Osteoblast (primary cell): ENCODE measurements at regions not wholly inside any gene's neighbourhood (a gene's known extent, or its start where the extent isn't known, plus 50 kb on each side); places are given as distances from the start of the nearest gene placed in this dataset.
A peak's percentile ranks its signal among the peaks of the same experiment; 100 is the strongest.
"Not testable (repeated sequence)": the region's sequence is repeated elsewhere in the genome, so short reads cannot be mapped to it uniquely, and the experiment has no call there.

Experiments
- DNase-seq: peaks from one replicate; pipeline ENCODE4 v3.0.0; 2011; ENCODE audit warnings: low spot score, mixed read lengths; ENCODE audit not compliant: insufficient read length; ENCODE audit errors: missing footprints
- H2AFZ ChIP-seq: 2 replicates; pipeline ENCODE4 v1.6.0; 2011; ENCODE audit warnings: mild to moderate bottlenecking, low read length
- H3K27ac ChIP-seq: 2 replicates; pipeline ENCODE4 v1.5.1; 2011; ENCODE audit warnings: mild to moderate bottlenecking, low read depth, low read length, moderate library complexity
- H3K27me3 ChIP-seq: 2 replicates; pipeline ENCODE4 v1.6.0; 2012; ENCODE audit warnings: mild to moderate bottlenecking, control low read depth, inconsistent platforms, low read length, moderate library complexity; ENCODE audit not compliant: insufficient read depth
- H3K36me3 ChIP-seq: 2 replicates; pipeline ENCODE4 v1.5.1; 2011; ENCODE audit warnings: mild to moderate bottlenecking, low read length, control low read depth, moderate library complexity; ENCODE audit not compliant: insufficient read depth
- H3K4me1 ChIP-seq: 2 replicates; pipeline ENCODE4 v1.5.1; 2011; ENCODE audit warnings: mild to moderate bottlenecking, low read length, control low read depth, moderate library complexity; ENCODE audit not compliant: insufficient read depth
- H3K4me2 ChIP-seq: 2 replicates; pipeline ENCODE4 v1.6.0; 2011; ENCODE audit warnings: mild to moderate bottlenecking, low read length; ENCODE audit not compliant: insufficient read depth
- H3K4me3 ChIP-seq: fragments of 200-600 bp; sonication (generic); 3 replicates; pipeline ENCODE4 v1.5.1; 2012; ENCODE audit warnings: mild to moderate bottlenecking, low read length, inconsistent platforms; ENCODE audit not compliant: insufficient read depth
- H3K79me2 ChIP-seq: 2 replicates; pipeline ENCODE4 v1.6.0; 2012; ENCODE audit warnings: mild to moderate bottlenecking, low read length, control low read depth, inconsistent platforms; ENCODE audit not compliant: insufficient read depth
- H3K9me3 ChIP-seq: 2 replicates; pipeline ENCODE4 v1.5.1; 2011; ENCODE audit warnings: low read depth, low read length, control low read depth
- H4K20me1 ChIP-seq: 2 replicates; pipeline ENCODE4 v1.6.0; 2012; ENCODE audit warnings: mild to moderate bottlenecking, low read length, control low read depth; ENCODE audit not compliant: insufficient read depth
- CTCF ChIP-seq: IDR thresholded peaks from 2 replicates; pipeline ENCODE4 v1.5.1; 2011; ENCODE audit warnings: mild to moderate bottlenecking, low read depth, low read length, moderate library complexity; ENCODE audit errors: extremely low read depth

- no peak overlapping the region for H3K4me3 ChIP-seq
- H3K4me2 ChIP-seq: no peak overlapping the region
- no peaks in the 10 kb centered on the region for H3K27me3 ChIP-seq
- no peak for DNase-seq
- no peaks in the 10 kb centered on the region for H3K36me3 ChIP-seq
- no peak for TF ChIP-seq CTCF
- no peak overlapping the region for H2AFZ ChIP-seq
- no peaks in the 10 kb centered on the region for H4K20me1 ChIP-seq
- no peaks in the 10 kb centered on the region for H3K9me3 ChIP-seq
- H3K27ac ChIP-seq: no peak overlapping the region
- H3K79me2 ChIP-seq: no peaks in the 10 kb centered on the region
- H3K4me1 ChIP-seq: no peaks in the 10 kb centered on the region
Observed at GRCh38 chr10:25867321-25867720, 66.7 kb upstream of the MYO3A start.

- no peak for DNase-seq
- H3K4me1 ChIP-seq: no peaks in the 10 kb centered on the region
- no peaks in the 10 kb centered on the region for H4K20me1 ChIP-seq
- no peaks in the 10 kb centered on the region for H3K79me2 ChIP-seq
- H3K36me3 ChIP-seq: no peaks in the 10 kb centered on the region
- H3K9me3 ChIP-seq: no peaks in the 10 kb centered on the region
- H3K4me3 ChIP-seq: no peak overlapping the region
- TF ChIP-seq CTCF: no peak
- no peaks in the 10 kb centered on the region for H3K27me3 ChIP-seq
- H3K4me2 ChIP-seq: no peak overlapping the region
- no peak overlapping the region for H3K27ac ChIP-seq
- H2AFZ ChIP-seq: no peak overlapping the region
Observed at GRCh38 chr10:25869067-25869591, 64.9 kb upstream of the MYO3A start.

- H4K20me1 ChIP-seq: no peaks in the 10 kb centered on the region
- no peaks in the 10 kb centered on the region for H3K9me3 ChIP-seq
Observed at GRCh38 chr10:25869609-25870008, 64.4 kb upstream of the MYO3A start.

GRCh38 chr10:25874402-25874801 lies 59.6 kb upstream of the MYO3A start:
- H3K36me3 ChIP-seq, H2AFZ ChIP-seq, H3K4me2 ChIP-seq, H3K9me3 ChIP-seq, H3K27me3 ChIP-seq, H3K4me3 ChIP-seq, DNase-seq, H4K20me1 ChIP-seq, H3K27ac ChIP-seq, H3K4me1 ChIP-seq, H3K79me2 ChIP-seq: not testable (repeated sequence)

More at GRCh38 chr10:25869609-25870008, 64.4 kb upstream of the MYO3A start:
- H3K27ac ChIP-seq: no peak overlapping the region
- no peaks in the 10 kb centered on the region for H3K79me2 ChIP-seq
- H3K4me3 ChIP-seq: no peak overlapping the region
- no peaks in the 10 kb centered on the region for H3K36me3 ChIP-seq
- no peak overlapping the region for H3K4me2 ChIP-seq
- H3K27me3 ChIP-seq: no peaks in the 10 kb centered on the region
- peak; percentile 60 for DNase-seq
- no peak for TF ChIP-seq CTCF
- no peaks in the 10 kb centered on the region for H3K4me1 ChIP-seq
- no peak overlapping the region for H2AFZ ChIP-seq
